Peyer's patch (tissue), 4 donors: ENCODE measurements at regions not wholly inside any gene's neighbourhood (a gene's known extent, or its start where the extent isn't known, plus 50 kb on each side); places are given as distances from the start of the nearest gene placed in this dataset.

ENCODE experiments used
- CTCF ChIP-seq, 6 experiments: fragments of 450-650 bp in 4 of 6; fragments of 200-600 bp in 2 of 6; sonication (generic) in 1 of 6; IDR thresholded peaks; one replicate each; pipeline ENCODE4 v1.5.1; 2017 to 2019; ENCODE audit warnings: antibody characterized with exemption in 6 of 6, mild to moderate bottlenecking in 3 of 6, moderate library complexity in 1 of 6
- POLR2A ChIP-seq, 2 donors: fragments of 450-650 bp; IDR thresholded peaks; one replicate each; pipeline ENCODE4 v1.5.1; 2017; ENCODE audit warnings: antibody characterized with exemption in 2 of 2, mild to moderate bottlenecking in 2 of 2, moderate library complexity in 2 of 2

DNA sequence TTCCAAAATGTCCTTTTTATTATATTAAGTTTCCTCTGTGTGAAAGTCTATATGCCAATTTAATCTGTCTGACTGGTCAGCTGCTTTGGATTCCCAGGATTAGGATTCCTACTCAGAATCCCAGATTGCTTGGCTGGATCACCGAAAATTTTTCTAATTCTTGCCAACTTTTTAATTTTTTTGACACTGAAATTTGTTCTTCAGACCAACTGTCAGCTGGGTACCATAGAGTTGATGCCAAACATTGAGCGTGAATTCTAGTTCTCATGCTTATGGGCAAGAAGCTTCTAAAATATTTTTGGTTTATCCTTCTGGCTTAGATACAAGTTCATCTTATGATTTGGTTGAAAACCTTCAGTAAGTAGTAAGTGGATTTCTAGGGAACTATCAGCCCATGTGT lies 1611.4 kb upstream of the FLRT2 start:
- TF ChIP-seq CTCF (IDR thresholded peaks at IDR 0.05) (no peak), POLR2A (IDR thresholded peaks at IDR 0.05) (no peak)
